ENCODE measurements at regions not wholly inside any gene's neighbourhood (a gene's known extent, or its start where the extent isn't known, plus 50 kb on each side); places are given as distances from the start of the nearest gene placed in this dataset.

- intact Hi-C loops (cut with DNase I) = loop anchor here in 1 of 4 donors (10.0 kb wide), 1 partner anchor 48 kb away; no protein-coding TSS in a partner anchor
- DNase-seq = no peak
Measured at GRCh38 chr17:55582897-55583296, 71.6 kb upstream of the SMIM36 start.

GRCh38 chr17:55580596-55581133, 69.4 kb upstream of the SMIM36 start:
- WGBS = 80% methylated on average over 5 of the region's 5 CpGs
- H3K4me1 ChIP-seq (ENCODE audit: control insufficient read depth, insufficient read depth, low read length) = peaks cover 2% of the 10 kb centered on the region
- DNase-seq (no peak), ATAC-seq (no peak)
- no peak overlapping the region for H3K4me3 ChIP-seq (ENCODE audit: low read length)
- H3K27ac ChIP-seq (ENCODE audit: low read length) = no peak overlapping the region
- H3K9me3 ChIP-seq (ENCODE audit: control insufficient read depth, low read length) = no peaks in the 10 kb centered on the region
- H3K27me3 ChIP-seq (ENCODE audit: control insufficient read depth, insufficient read depth) = no peaks in the 10 kb centered on the region
- intact Hi-C loops (cut with DNase I) = loop anchor here in 1 of 4 donors (10.0 kb wide), 1 partner anchor 46 kb away; no protein-coding TSS in a partner anchor

More at GRCh38 chr17:55582897-55583296, 71.6 kb upstream of the SMIM36 start:
- Histone ChIP-seq H3K4me1 (ENCODE audit: control insufficient read depth, insufficient read depth, low read length) (peaks cover 2% of the 10 kb centered on the region), H3K9me3 (ENCODE audit: control insufficient read depth, low read length) (no peaks in the 10 kb centered on the region), H3K27me3 (ENCODE audit: control insufficient read depth, insufficient read depth) (no peaks in the 10 kb centered on the region), H3K4me3 (ENCODE audit: low read length) (no peak overlapping the region), H3K27ac (ENCODE audit: low read length) (no peak overlapping the region)
- WGBS = 95% methylated on average over 4 of the region's 4 CpGs
- no peak for ATAC-seq

GRCh38 chr17:55577687-55578086, 66.4 kb upstream of the SMIM36 start:
- DNase-seq (peak; percentile 35 to 70 (median 68)), ATAC-seq (peak; percentile 61 to 73)
- intact Hi-C loops (cut with DNase I) = loop anchor here in 2 of 4 donors (10.0 kb wide), 1 partner anchor 57 kb away; no protein-coding TSS in a partner anchor
- Histone ChIP-seq H3K9me3 (ENCODE audit: control insufficient read depth, low read length) (no peaks in the 10 kb centered on the region), H3K27me3 (ENCODE audit: control insufficient read depth, insufficient read depth) (no peaks in the 10 kb centered on the region), H3K4me1 (ENCODE audit: control insufficient read depth, insufficient read depth, low read length) (no peaks in the 10 kb centered on the region), H3K4me3 (ENCODE audit: low read length) (no peak overlapping the region), H3K27ac (ENCODE audit: low read length) (peak overlapping the region; percentile 49)
- WGBS = 61% methylated on average over 14 of the region's 14 CpGs

- intact Hi-C loops (cut with DNase I) = loop anchor here in 2 of 4 donors (10.0 kb wide), 1 partner anchor 58 kb away; no protein-coding TSS in a partner anchor
- no peaks in the 10 kb centered on the region for H3K9me3 ChIP-seq (ENCODE audit: control insufficient read depth, low read length)
- WGBS = 21% methylated on average over 9 of the region's 9 CpGs
- H3K4me3 ChIP-seq (ENCODE audit: low read length) = peak overlapping the region; percentile 27
- peak overlapping the region; percentile 89 for H3K27ac ChIP-seq (ENCODE audit: low read length)
- ATAC-seq = peak; percentile 82 to 84
- peak; percentile 47 to 85 (median 68) for DNase-seq
- H3K27me3 ChIP-seq (ENCODE audit: control insufficient read depth, insufficient read depth) = no peaks in the 10 kb centered on the region
- H3K4me1 ChIP-seq (ENCODE audit: control insufficient read depth, insufficient read depth, low read length) = no peaks in the 10 kb centered on the region
Measured at GRCh38 chr17:55576996-55577586, 65.8 kb upstream of the SMIM36 start.

- H3K27me3 ChIP-seq (ENCODE audit: control insufficient read depth, insufficient read depth) = no peaks in the 10 kb centered on the region
- no peaks in the 10 kb centered on the region for H3K4me1 ChIP-seq (ENCODE audit: control insufficient read depth, insufficient read depth, low read length)
- H3K4me3 ChIP-seq (ENCODE audit: low read length) = peak overlapping the region; percentile 19
- WGBS = 45% methylated on average over 8 of the region's 8 CpGs
- ATAC-seq (peak; percentile 76 to 94), DNase-seq (peak; percentile 52 to 62 (median 54))
- H3K9me3 ChIP-seq (ENCODE audit: control insufficient read depth, low read length) = no peaks in the 10 kb centered on the region
- intact Hi-C loops (cut with DNase I) = loop anchor here in 2 of 4 donors (10.0 kb wide), 1 partner anchor 58 kb away; no protein-coding TSS in a partner anchor
- peak overlapping the region; percentile 89 for H3K27ac ChIP-seq (ENCODE audit: low read length)
Measured at GRCh38 chr17:55576237-55576995, 65.2 kb upstream of the SMIM36 start.

GRCh38 chr17:55575058-55575636, 63.9 kb upstream of the SMIM36 start:
- H3K27me3 ChIP-seq (ENCODE audit: control insufficient read depth, insufficient read depth) = no peaks in the 10 kb centered on the region
- WGBS = 92% methylated on average over 4 of the region's 4 CpGs
- ATAC-seq = no peak
- intact Hi-C loops (cut with DNase I) = loop anchor here in 2 of 4 donors (10.0 kb wide), 1 partner anchor 60 kb away; no protein-coding TSS in a partner anchor
- H3K9me3 ChIP-seq (ENCODE audit: control insufficient read depth, low read length) = no peaks in the 10 kb centered on the region
- no peak overlapping the region for H3K4me3 ChIP-seq (ENCODE audit: low read length)
- no peak overlapping the region for H3K27ac ChIP-seq (ENCODE audit: low read length)
- H3K4me1 ChIP-seq (ENCODE audit: control insufficient read depth, insufficient read depth, low read length) = no peaks in the 10 kb centered on the region
- no peak for DNase-seq

GRCh38 chr17:55572599-55572998, 61.3 kb upstream of the SMIM36 start:
- 90% methylated on average over 2 of the region's 2 CpGs for WGBS
- intact Hi-C loops (cut with DNase I) = loop anchor here in 2 of 4 donors (10.0 kb wide), 1 partner anchor 62 kb away; no protein-coding TSS in a partner anchor
- Histone ChIP-seq H3K9me3 (ENCODE audit: control insufficient read depth, low read length) (no peaks in the 10 kb centered on the region), H3K4me3 (ENCODE audit: low read length) (no peak overlapping the region), H3K27ac (ENCODE audit: low read length) (no peak overlapping the region), H3K27me3 (ENCODE audit: control insufficient read depth, insufficient read depth) (no peaks in the 10 kb centered on the region), H3K4me1 (ENCODE audit: control insufficient read depth, insufficient read depth, low read length) (peaks cover 3% of the 10 kb centered on the region)
- ATAC-seq (no peak), DNase-seq (no peak)

- Histone ChIP-seq H3K27me3 (ENCODE audit: control insufficient read depth, insufficient read depth) (no peaks in the 10 kb centered on the region), H3K27ac (ENCODE audit: low read length) (no peak overlapping the region), H3K4me1 (ENCODE audit: control insufficient read depth, insufficient read depth, low read length) (peaks cover 5% of the 10 kb centered on the region), H3K9me3 (ENCODE audit: control insufficient read depth, low read length) (no peaks in the 10 kb centered on the region), H3K4me3 (ENCODE audit: low read length) (no peak overlapping the region)
- intact Hi-C loops (cut with DNase I) = loop anchor here in 2 of 4 donors (10.0 kb wide), 1 partner anchor 63 kb away; no protein-coding TSS in a partner anchor
- WGBS = 97% methylated on average over 4 of the region's 4 CpGs
- ATAC-seq (no peak), DNase-seq (no peak)
Measured at GRCh38 chr17:55572139-55572538, 60.9 kb upstream of the SMIM36 start.

- DNase-seq = no peak
- 96% methylated on average over 2 of the region's 2 CpGs for WGBS
Measured at GRCh38 chr17:55571095-55571494, 59.8 kb upstream of the SMIM36 start.

GRCh38 chr17:55570391-55570790, 59.1 kb upstream of the SMIM36 start:
- ATAC-seq = no peak
- Histone ChIP-seq H3K27ac (ENCODE audit: low read length) (no peak overlapping the region), H3K4me1 (ENCODE audit: control insufficient read depth, insufficient read depth, low read length) (peaks cover 5% of the 10 kb centered on the region), H3K27me3 (ENCODE audit: control insufficient read depth, insufficient read depth) (no peaks in the 10 kb centered on the region), H3K4me3 (ENCODE audit: low read length) (no peak overlapping the region), H3K9me3 (ENCODE audit: control insufficient read depth, low read length) (no peaks in the 10 kb centered on the region)
- 88% methylated on average over 6 of the region's 6 CpGs for WGBS
- intact Hi-C loops (cut with DNase I) = loop anchor here in 2 of 4 donors (10.0 kb wide), 1 partner anchor 64 kb away; no protein-coding TSS in a partner anchor
- DNase-seq = no peak

More at GRCh38 chr17:55571095-55571494, 59.8 kb upstream of the SMIM36 start:
- Histone ChIP-seq H3K27me3 (ENCODE audit: control insufficient read depth, insufficient read depth) (no peaks in the 10 kb centered on the region), H3K9me3 (ENCODE audit: control insufficient read depth, low read length) (no peaks in the 10 kb centered on the region), H3K4me1 (ENCODE audit: control insufficient read depth, insufficient read depth, low read length) (peaks cover 5% of the 10 kb centered on the region), H3K4me3 (ENCODE audit: low read length) (no peak overlapping the region), H3K27ac (ENCODE audit: low read length) (no peak overlapping the region)
- intact Hi-C loops (cut with DNase I) = loop anchor here in 2 of 4 donors (10.0 kb wide), 1 partner anchor 64 kb away; no protein-coding TSS in a partner anchor
- ATAC-seq = no peak
